Endothelial cell of umbilical vein (primary cell): ENCODE measurements at regions not wholly inside any gene's neighbourhood (a gene's known extent, or its start where the extent isn't known, plus 50 kb on each side); places are given as distances from the start of the nearest gene placed in this dataset.

ENCODE experiments used
- BruUV-seq: library from RNA; stranded (reverse); fragments of 400-500 nt; replicated peaks from 2 replicates; lab custom pipeline; 2021; lab: Mats Ljungman, UMichigan
- CTCF ChIA-PET: fragments of 300-600, 350-600 bp; sonication (Branson Sonifier 250); formaldehyde crosslinking; loops from one replicate; lab custom pipeline; 2021; ENCODE audit warnings: antibody characterized with exemption, inconsistent platforms; lab: Charles Lee
- POLR2A ChIA-PET: fragments of 300-600, 350-600 bp; sonication (Branson Sonifier 250); formaldehyde crosslinking; loops from one replicate; lab custom pipeline; 2021; ENCODE audit warnings: antibody characterized with exemption, inconsistent platforms; lab: Charles Lee
- DNase-seq: peaks from one replicate; pipeline ENCODE4 v3.0.0-alpha.2; 2011; ENCODE audit warnings: low read depth, low spot score
- FAIRE-seq: peaks from 2 replicates; lab custom pipeline; 2011; peaks lifted over from hg19 to GRCh38; lab: Jason Lieb, UNC
- H2AFZ ChIP-seq: 2 replicates; pipeline ENCODE4 v1.6.0; 2012; ENCODE audit warnings: low read depth, low read length, control low read depth, inconsistent platforms
- H3K27ac ChIP-seq: 2 replicates; pipeline ENCODE4 v1.5.1; 2011; ENCODE audit warnings: low read depth, mild to moderate bottlenecking, control low read depth, low read length, moderate library complexity; ENCODE audit not compliant: insufficient read depth
- H3K27me3 ChIP-seq, 2 experiments: 2 replicates each; pipeline versions ENCODE4 v1.6.0 to v1.6.1; 2011; ENCODE audit warnings: low read length in 2 of 2, mixed read lengths in 1 of 2; ENCODE audit not compliant: control insufficient read depth in 2 of 2, insufficient read depth in 2 of 2
- H3K36me3 ChIP-seq, 2 experiments: 2 replicates in 1 of 2; 3 replicates in 1 of 2; pipeline ENCODE4 v1.5.1; 2011; ENCODE audit warnings: low read length in 2 of 2, mild to moderate bottlenecking in 1 of 2, moderate library complexity in 1 of 2; ENCODE audit not compliant: control insufficient read depth in 2 of 2, insufficient read depth in 2 of 2; ENCODE audit errors: extremely low read depth in 1 of 2
- H3K4me1 ChIP-seq: 3 replicates; pipeline ENCODE4 v1.5.1; 2011; ENCODE audit warnings: mild to moderate bottlenecking, low read length; ENCODE audit not compliant: control insufficient read depth, insufficient read depth; ENCODE audit errors: extremely low read depth
- H3K4me2 ChIP-seq: 2 replicates; pipeline ENCODE4 v1.6.1; 2011; ENCODE audit warnings: low read length, control low read depth, mixed read lengths; ENCODE audit not compliant: insufficient read depth
- H3K4me3 ChIP-seq, 3 experiments: fragments of 200-600 bp in 1 of 3; sonication (generic), shearing (Covaris generic) in 1 of 3; replicated peaks in 1 of 3; 2 replicates each; pipeline ENCODE4 v1.5.1; 2011 to 2016; ENCODE audit warnings: control low read depth in 3 of 3, low read length in 3 of 3, mild to moderate bottlenecking in 2 of 3, inconsistent platforms in 1 of 3, low read depth in 1 of 3, moderate library complexity in 1 of 3; ENCODE audit not compliant: insufficient read depth in 1 of 3
- H3K79me2 ChIP-seq: 2 replicates; pipeline ENCODE4 v1.6.0; 2012; ENCODE audit warnings: low read length, inconsistent platforms; ENCODE audit not compliant: control insufficient read depth, insufficient read depth
- H3K9ac ChIP-seq: replicated peaks from 2 replicates; pipeline ENCODE3; 2011; ENCODE audit warnings: low read length, control low read depth; ENCODE audit not compliant: insufficient read depth; ENCODE audit errors: extremely low read depth
- H3K9me1 ChIP-seq: replicated peaks from 3 replicates; pipeline ENCODE4 v1.6.0; 2011; ENCODE audit warnings: mild to moderate bottlenecking, low read length; ENCODE audit not compliant: control insufficient read depth, insufficient read depth; ENCODE audit errors: extremely low read depth
- H3K9me3 ChIP-seq: replicated peaks from 2 replicates; pipeline ENCODE4 v1.5.1; 2012; ENCODE audit warnings: low read length, inconsistent platforms; ENCODE audit not compliant: control insufficient read depth, insufficient read depth
- H4K20me1 ChIP-seq: replicated peaks from 2 replicates; pipeline ENCODE3; 2011; ENCODE audit warnings: mild to moderate bottlenecking, low read length; ENCODE audit not compliant: control insufficient read depth, insufficient read depth; ENCODE audit errors: extremely low read depth
- FOS ChIP-seq: IDR thresholded peaks from 2 replicates; pipeline ENCODE4 v1.6.1; 2011; ENCODE audit warnings: mild to moderate bottlenecking, low read length, moderate library complexity, borderline replicate concordance; ENCODE audit not compliant: insufficient read depth
- GATA2 ChIP-seq: IDR thresholded peaks from 2 replicates; pipeline ENCODE4 v1.7.0; 2011; ENCODE audit warnings: low read depth, mild to moderate bottlenecking, moderate library complexity, mixed read lengths, low read length; ENCODE audit not compliant: insufficient read length, insufficient read depth
- JUN ChIP-seq: IDR thresholded peaks from 2 replicates; pipeline ENCODE4 v1.6.1; 2011; ENCODE audit warnings: borderline replicate concordance, low read depth; ENCODE audit not compliant: insufficient read length, insufficient read depth
- MAX ChIP-seq: IDR thresholded peaks from 2 replicates; pipeline ENCODE4 v1.6.1; 2011; ENCODE audit not compliant: insufficient read depth, insufficient read length
- MYC ChIP-seq: IDR thresholded peaks from one replicate; pipeline ENCODE4 v1.6.1; 2011; ENCODE audit warnings: mild to moderate bottlenecking, low read depth, low read length
- POLR2A ChIP-seq: IDR thresholded peaks from 2 replicates; pipeline ENCODE4 v1.6.1; 2012; ENCODE audit warnings: low read depth, mild to moderate bottlenecking, control low read depth, low read length
- POLR2AphosphoS5 ChIP-seq: IDR thresholded peaks from 2 replicates; pipeline ENCODE4 v1.6.1; 2012; ENCODE audit warnings: low read depth, mild to moderate bottlenecking, control low read depth, low read length, moderate library complexity; ENCODE audit not compliant: insufficient read depth
- dilution Hi-C: fragments of 300-500 bp; cut with MboI; formaldehyde crosslinking; loops from one replicate; pipeline ENCODE4 v1.15.0; 2019; ENCODE audit warnings: low sequenced_read_pairs; ENCODE audit not compliant: extremely low pct_ligation_motif_present
- intact Hi-C: fragments of 100-400 bp; cut with micrococcal nuclease; formaldehyde crosslinking; loops from one replicate; pipeline ENCODE4 v1.10.0; 2022

DNA sequence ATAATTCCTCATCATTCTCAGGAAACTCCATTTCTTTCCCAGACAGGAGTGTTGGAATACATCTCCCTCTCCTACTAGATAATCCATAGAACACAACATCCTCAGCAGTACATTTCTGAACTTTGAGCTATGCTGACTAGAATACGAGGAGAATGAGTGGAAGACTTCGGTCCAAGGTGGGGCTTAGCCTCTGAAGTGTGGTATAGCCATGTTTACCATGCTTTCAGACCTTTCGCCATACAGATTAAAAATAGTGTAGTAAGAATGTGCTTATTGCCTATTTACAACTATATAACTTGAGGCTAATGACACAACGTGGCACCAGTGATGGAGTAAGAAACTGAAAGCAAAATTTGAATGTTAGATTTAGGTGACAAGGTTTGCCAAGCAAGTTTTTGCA is 184.5 kb upstream of the KRR1 start:
- Histone ChIP-seq H2AFZ (no peak overlapping the region), H3K4me1 (peaks cover 17% of the 10 kb centered on the region), H3K27me3 (no peaks in the 10 kb centered on the region), H3K4me2 (no peak overlapping the region), H3K9ac (no peak overlapping the region), H3K36me3 (no peaks in the 10 kb centered on the region), H4K20me1 (no peaks in the 10 kb centered on the region), H3K27ac (no peak overlapping the region), H3K9me1 (no peaks in the 10 kb centered on the region), H3K4me3 (no peak overlapping the region), H3K9me3 (no peaks in the 10 kb centered on the region), H3K79me2 (no peaks in the 10 kb centered on the region)
- TF ChIP-seq MAX (no peak), POLR2A (no peak), POLR2AphosphoS5 (no peak), FOS (no peak), JUN (no peak), GATA2 (no peak)
- no TSS peak for BruUV-seq
- ChIA-PET CTCF (no interaction called here), POLR2A (no interaction called here)
- DNase-seq, result no peak
- FAIRE-seq, result no peak
- dilution Hi-C loops, result no loop called here
- intact Hi-C loops, result no loop called here

DNA sequence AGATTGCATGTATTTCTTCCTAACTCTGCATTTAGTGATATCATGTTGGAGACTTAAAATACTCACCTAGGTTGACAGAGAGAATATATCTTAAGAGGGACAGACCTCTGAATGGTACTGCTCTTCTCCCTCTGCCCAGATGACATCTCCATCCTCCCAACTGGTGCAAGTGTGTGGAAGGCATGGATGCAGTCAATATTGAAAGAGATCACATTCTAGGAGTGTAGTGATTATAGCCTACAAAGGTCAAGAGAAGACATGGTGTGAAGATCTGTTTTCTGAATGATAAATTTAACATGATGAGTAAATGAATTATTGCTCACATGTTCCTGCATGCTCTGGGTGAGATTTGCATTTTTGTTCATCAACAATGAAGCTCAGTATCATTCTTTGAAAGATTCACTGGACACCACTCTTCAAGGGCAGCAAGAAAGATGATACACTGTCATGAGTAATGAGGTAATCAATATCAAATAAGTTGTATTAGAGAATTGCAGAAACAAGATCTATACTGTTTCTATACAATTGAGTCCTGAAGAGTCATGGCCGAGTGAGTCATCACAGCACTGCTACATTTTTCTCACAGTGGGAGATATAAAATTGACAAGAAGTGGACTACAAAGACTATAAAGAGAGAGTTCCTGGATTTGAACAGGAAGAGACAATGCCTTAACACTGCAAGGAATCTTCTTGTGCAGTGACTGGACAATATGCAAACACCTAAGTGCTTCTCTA is 183.3 kb upstream of the KRR1 start:
- intact Hi-C loops (no loop called here), dilution Hi-C loops (no loop called here)
- FAIRE-seq (no peak), DNase-seq (no peak)
- Histone ChIP-seq H3K4me1 (peaks cover 6% of the 10 kb centered on the region), H3K9ac (no peak overlapping the region), H3K36me3 (no peaks in the 10 kb centered on the region), H3K27me3 (no peaks in the 10 kb centered on the region), H3K4me2 (no peak overlapping the region), H3K27ac (no peak overlapping the region), H3K79me2 (no peaks in the 10 kb centered on the region), H3K4me3 (no peak overlapping the region), H4K20me1 (no peaks in the 10 kb centered on the region), H2AFZ (no peak overlapping the region), H3K9me3 (no peaks in the 10 kb centered on the region), H3K9me1 (no peaks in the 10 kb centered on the region)
- BruUV-seq, result no TSS peak
- TF ChIP-seq FOS, result peak; percentile 60
- no peak for TF ChIP-seq MYC
- POLR2A ChIA-PET, result no interaction called here
- CTCF ChIA-PET, result interaction anchor here (2.0 kb wide), 1 partner anchor 33 kb away, joined by 4 read pairs; no protein-coding TSS in a partner anchor
